H1 (cell line): ENCODE measurements at regions not wholly inside any gene's neighbourhood (a gene's known extent, or its start where the extent isn't known, plus 50 kb on each side); places are given as distances from the start of the nearest gene placed in this dataset.
A peak's percentile ranks its signal among the peaks of the same experiment; 100 is the strongest.

Source experiments
- CTCF ChIA-PET: fragments of 300-600 bp; sonication (Branson Sonifier 250); formaldehyde crosslinking; loops from one replicate; lab custom pipeline; 2021; ENCODE audit not compliant: partially characterized antibody; lab: Charles Lee
- POLR2A ChIA-PET: fragments of 300-600 bp; sonication (Branson Sonifier 250); formaldehyde crosslinking; loops from one replicate; lab custom pipeline; 2021; ENCODE audit warnings: inconsistent platforms; ENCODE audit not compliant: partially characterized antibody; lab: Charles Lee
- DNase-seq, 2 experiments: peaks; one replicate each; pipeline versions ENCODE4 v3.0.0 to v3.0.0-alpha.2; 2010 to 2022; ENCODE audit warnings: low spot score in 2 of 2, low read depth in 1 of 2, mixed read lengths in 1 of 2
- FAIRE-seq: peaks from 2 replicates; lab custom pipeline; 2011; peaks lifted over from hg19 to GRCh38; lab: Jason Lieb, UNC
- H2AFZ ChIP-seq: 2 replicates; pipeline ENCODE4 v1.8.1; 2012; ENCODE audit warnings: low read length, inconsistent platforms
- H2AK5ac ChIP-seq: 2 replicates; pipeline ENCODE4 v1.6.1; 2013; ENCODE audit warnings: low read depth, low read length
- H2BK120ac ChIP-seq: replicated peaks from 2 replicates; pipeline ENCODE3; 2013; ENCODE audit warnings: low read depth, low read length, inconsistent platforms
- H2BK12ac ChIP-seq: 2 replicates; pipeline ENCODE4 v1.6.1; 2013; ENCODE audit warnings: low read depth, low read length
- H2BK15ac ChIP-seq: 2 replicates; pipeline ENCODE4 v1.6.1; 2013; ENCODE audit warnings: low read length
- H2BK20ac ChIP-seq: 2 replicates; pipeline ENCODE4 v1.6.1; 2013; ENCODE audit warnings: low read length
- H2BK5ac ChIP-seq: 2 replicates; pipeline ENCODE4 v1.6.1; 2013; ENCODE audit warnings: low read depth, low read length
- H3K14ac ChIP-seq: 2 replicates; pipeline ENCODE4 v1.6.1; 2013; ENCODE audit warnings: inconsistent platforms; ENCODE audit not compliant: insufficient read length
- H3K18ac ChIP-seq: 2 replicates; pipeline ENCODE4 v1.6.1; 2013; ENCODE audit warnings: low read length; ENCODE audit errors: extremely low read depth
- H3K23ac ChIP-seq: 2 replicates; pipeline ENCODE4 v1.6.1; 2013; ENCODE audit warnings: inconsistent platforms; ENCODE audit not compliant: insufficient read length
- H3K23me2 ChIP-seq: 2 replicates; pipeline ENCODE4 v1.6.1; 2013; ENCODE audit warnings: low read depth, low read length
- H3K27ac ChIP-seq: 2 replicates; pipeline ENCODE4 v1.6.1; 2011; ENCODE audit warnings: low read depth, low read length, inconsistent platforms
- H3K27me3 ChIP-seq, 4 experiments: replicated peaks in 1 of 4; 1 replicate in 1 of 4; 2 replicates in 3 of 4; pipeline versions ENCODE4 v1.6.1 to v1.8.1; 2011 to 2013; ENCODE audit warnings: low read length in 3 of 4, mild to moderate bottlenecking in 3 of 4, inconsistent platforms in 2 of 4, mixed read lengths in 2 of 4, moderate library complexity in 1 of 4; ENCODE audit not compliant: control insufficient read depth in 3 of 4, insufficient read depth in 3 of 4; ENCODE audit errors: extremely low read depth in 1 of 4
- H3K36me3 ChIP-seq, 4 experiments: 2 replicates each; pipeline versions ENCODE4 v1.6.1 to v1.8.1; 2011 to 2013; ENCODE audit warnings: mild to moderate bottlenecking in 4 of 4, low read length in 3 of 4, moderate library complexity in 2 of 4, control low read depth in 1 of 4, inconsistent platforms in 1 of 4; ENCODE audit not compliant: insufficient read depth in 4 of 4, control insufficient read depth in 2 of 4
- H3K4ac ChIP-seq: replicated peaks from 2 replicates; pipeline ENCODE3; 2013; ENCODE audit warnings: low read length, low read depth, mixed read lengths, inconsistent platforms; ENCODE audit not compliant: insufficient read length
- H3K4me1 ChIP-seq, 4 experiments: replicated peaks in 1 of 4; 1 replicate in 1 of 4; 2 replicates in 3 of 4; pipeline versions ENCODE4 v1.6.1 to v1.8.1; 2011 to 2013; ENCODE audit warnings: low read length in 3 of 4, inconsistent platforms in 2 of 4, mixed read lengths in 1 of 4; ENCODE audit not compliant: insufficient read depth in 4 of 4, control insufficient read depth in 3 of 4
- H3K4me2 ChIP-seq, 2 experiments: 2 replicates each; pipeline versions ENCODE4 v1.6.1 to v1.8.1; 2011 to 2013; ENCODE audit warnings: low read depth in 2 of 2, low read length in 2 of 2, control low read depth in 1 of 2, inconsistent platforms in 1 of 2, mild to moderate bottlenecking in 1 of 2; ENCODE audit not compliant: insufficient read depth in 1 of 2
- H3K4me3 ChIP-seq, 4 experiments: fragments of 200-600, 300-600 bp in 1 of 4; sonication (generic), shearing (Covaris generic), sonication (Bioruptor Twin) in 1 of 4; 2 replicates each; pipeline versions ENCODE4 v1.5.1 to v1.8.1; 2011 to 2016; ENCODE audit warnings: low read length in 4 of 4, low read depth in 3 of 4, control low read depth in 2 of 4, inconsistent platforms in 2 of 4, mild to moderate bottlenecking in 2 of 4, mixed read lengths in 1 of 4, moderate library complexity in 1 of 4; ENCODE audit not compliant: insufficient read depth in 2 of 4; ENCODE audit errors: extremely low read depth in 1 of 4
- H3K56ac ChIP-seq: replicated peaks from 2 replicates; pipeline ENCODE3; 2013; ENCODE audit warnings: low read depth, mild to moderate bottlenecking, mixed read lengths, low read length, inconsistent platforms; ENCODE audit not compliant: insufficient read length
- H3K79me1 ChIP-seq: 2 replicates; pipeline ENCODE4 v1.6.1; 2013; ENCODE audit warnings: low read depth, low read length, control low read depth
- H3K79me2 ChIP-seq, 2 experiments: 2 replicates each; pipeline versions ENCODE4 v1.6.1 to v1.8.1; 2012 to 2013; ENCODE audit warnings: low read length in 2 of 2, mild to moderate bottlenecking in 2 of 2, inconsistent platforms in 1 of 2; ENCODE audit not compliant: insufficient read depth in 2 of 2, control insufficient read depth in 1 of 2
- H3K9ac ChIP-seq, 4 experiments: replicated peaks in 1 of 4; 1 replicate in 1 of 4; 2 replicates in 3 of 4; pipeline versions ENCODE4 v1.6.1 to v1.8.1; 2011 to 2013; ENCODE audit warnings: low read depth in 3 of 4, low read length in 3 of 4, control low read depth in 2 of 4, mild to moderate bottlenecking in 2 of 4, moderate library complexity in 2 of 4, inconsistent platforms in 1 of 4; ENCODE audit errors: extremely low read depth in 1 of 4
- H3K9me3 ChIP-seq, 2 experiments: 2 replicates each; pipeline versions ENCODE4 v1.6.1 to v1.8.1; 2012 to 2013; ENCODE audit warnings: mild to moderate bottlenecking in 2 of 2, moderate library complexity in 2 of 2, control low read depth in 1 of 2, inconsistent platforms in 1 of 2, low read depth in 1 of 2, low read length in 1 of 2, mixed read lengths in 1 of 2; ENCODE audit not compliant: insufficient read depth in 2 of 2
- H4K20me1 ChIP-seq, 2 experiments: replicated peaks in 1 of 2; 2 replicates each; pipeline versions ENCODE3 to v1.8.1; 2011 to 2013; ENCODE audit warnings: inconsistent platforms in 2 of 2, low read length in 2 of 2, mild to moderate bottlenecking in 1 of 2; ENCODE audit not compliant: insufficient read depth in 2 of 2, control insufficient read depth in 1 of 2
- H4K5ac ChIP-seq: 2 replicates; pipeline ENCODE4 v1.6.1; 2013; ENCODE audit warnings: low read length, low read depth, mixed read lengths, inconsistent platforms; ENCODE audit not compliant: insufficient read length
- H4K8ac ChIP-seq: 2 replicates; pipeline ENCODE4 v1.8.0; 2013; ENCODE audit warnings: mild to moderate bottlenecking, moderate library complexity, low read length, inconsistent platforms; ENCODE audit not compliant: insufficient read depth; ENCODE audit errors: extremely low read depth
- H4K91ac ChIP-seq: replicated peaks from 2 replicates; pipeline ENCODE3; 2013; ENCODE audit warnings: low read length, mixed read lengths, inconsistent platforms; ENCODE audit not compliant: insufficient read length
- CTCF ChIP-seq, 3 experiments: IDR thresholded peaks; 1 replicate in 2 of 3; 2 replicates in 1 of 3; pipeline versions ENCODE4 v1.5.1 to v1.6.1; 2011; ENCODE audit warnings: low read length in 3 of 3, mild to moderate bottlenecking in 3 of 3, inconsistent platforms in 2 of 3, low read depth in 1 of 3, moderate library complexity in 1 of 3; ENCODE audit not compliant: insufficient read depth in 1 of 3; ENCODE audit errors: control extremely low read depth in 1 of 3
- JUND ChIP-seq: IDR thresholded peaks from 2 replicates; pipeline ENCODE4 v1.6.1; 2011; ENCODE audit warnings: mild to moderate bottlenecking, improper control_type of control experiment, low read length
- RAD21 ChIP-seq, 2 experiments: IDR thresholded peaks in 1 of 2; conservative IDR thresholded peaks in 1 of 2; 2 replicates each; pipeline ENCODE4 v1.6.1; 2011; ENCODE audit warnings: low read depth in 2 of 2, low read length in 2 of 2, improper control_type of control experiment in 1 of 2, inconsistent platforms in 1 of 2, mild to moderate bottlenecking in 1 of 2, moderate library complexity in 1 of 2
- WGBS, 2 experiments: shearing (Covaris generic) in 1 of 2; methylation state at CpG; one replicate each; pipeline versions ENCODE4 v1.1.6 to v1.1.7; 2013 to 2015; ENCODE audit warnings: low lambda C conversion rate in 2 of 2, mixed read lengths in 2 of 2, inconsistent platforms in 1 of 2, low coverage in 1 of 2, missing lambda C conversion rate in 1 of 2; ENCODE audit not compliant: insufficient replicate concordance in 2 of 2, insufficient coverage in 1 of 2, insufficient read length in 1 of 2; ENCODE audit errors: extremely low coverage in 1 of 2, missing lambda C conversion rate in 1 of 2; 5-methylcytosine and 5-hydroxymethylcytosine counted together

- POLR2A ChIA-PET: no interaction called here
- Histone ChIP-seq H3K9me3 (no peaks in the 10 kb centered on the region), H3K27me3 (peaks cover 0 to 1% (median 0%) of the 10 kb centered on the region in 4 experiments; a peak in 1 of 7 replicates)
Measured at GRCh38 chr4:130808492-130808891, 1712.5 kb downstream of the C4orf33 start.

More at GRCh38 chr4:130808492-130808891, 1712.5 kb downstream of the C4orf33 start:
- DNase-seq (no peak), FAIRE-seq (no peak)
- no peak overlapping the region for H3K56ac ChIP-seq
- no peak overlapping the region for H3K27ac ChIP-seq
- TF ChIP-seq CTCF (IDR thresholded peaks at IDR 0.05; ENCODE audit: control extremely low read depth in 1 of 3, insufficient read depth in 1 of 3, low read depth in 1 of 3, low read length in 3 of 3) (peak in 2 of 3 experiments; percentile 24 to 64; a peak in 2 of 4 replicates), RAD21 (IDR thresholded peaks at IDR 0.05 in 1 of 2, conservative IDR thresholded peaks at IDR 0.05 in 1 of 2; ENCODE audit: low read depth in 2 of 2, low read length in 2 of 2) (peak; percentile 60 to 65), JUND (no peak)
- H2AK5ac ChIP-seq: no peak overlapping the region
- H4K8ac ChIP-seq: no peak overlapping the region
- H3K14ac ChIP-seq: no peak overlapping the region
- CTCF ChIA-PET: interaction anchor here (0.5 to 2.1 kb wide), 14 partner anchors 11 to 1920 kb away, joined by 3 to 15 read pairs (median 3); no protein-coding TSS in a partner anchor
- no peak overlapping the region for H3K9ac ChIP-seq
- H2BK20ac ChIP-seq: no peak overlapping the region
- no peak overlapping the region for H3K4ac ChIP-seq
- no peaks in the 10 kb centered on the region for H3K23me2 ChIP-seq
- no peak overlapping the region for H3K23ac ChIP-seq
- no peaks in the 10 kb centered on the region for H3K79me1 ChIP-seq
- no peak overlapping the region for H2BK15ac ChIP-seq
- no peak overlapping the region for H3K4me3 ChIP-seq
- no peaks in the 10 kb centered on the region for H3K36me3 ChIP-seq
- no peak overlapping the region for H2BK5ac ChIP-seq
- no peaks in the 10 kb centered on the region for H4K20me1 ChIP-seq
- WGBS, 2 experiments: 85% methylated on average over 3 of the region's 3 CpGs; no CpG with 5 or more reads in 1 of the 2 experiments
- H4K91ac ChIP-seq: no peak overlapping the region
- H2BK120ac ChIP-seq: no peak overlapping the region
- H2AFZ ChIP-seq: 0 out of 2 replicates have a peak overlapping the region, but pooled peaks have one; percentile 42
- H2BK12ac ChIP-seq: no peak overlapping the region
- no peak overlapping the region for H3K18ac ChIP-seq
- H3K4me1 ChIP-seq: no peaks in the 10 kb centered on the region
- H3K79me2 ChIP-seq: no peaks in the 10 kb centered on the region
- no peak overlapping the region for H3K4me2 ChIP-seq
- H4K5ac ChIP-seq: no peak overlapping the region
